Cardiac septum (tissue), 1 donor: ENCODE measurements at regions not wholly inside any gene's neighbourhood (a gene's known extent, or its start where the extent isn't known, plus 50 kb on each side); places are given as distances from the start of the nearest gene placed in this dataset.

Experiments
- DNase-seq: peaks from one replicate; pipeline ENCODE4 v3.0.0-alpha.2; 2020; ENCODE audit warnings: low spot score
- intact Hi-C: fragments of 100-400 bp; cut with DNase I; formaldehyde crosslinking; loops from one replicate; pipeline ENCODE4 v1.14.0; 2022
- donor health status: DM: no; HTN: no; CAD: no.

GRCh38 chr1:200323856-200324400 is 85.9 kb downstream of the ZNF281 start:
- intact Hi-C loops: no loop called here

GRCh38 chr1:200319148-200319547 is 90.7 kb downstream of the ZNF281 start:
- DNase-seq: no peak
- intact Hi-C loops: no loop called here

More at GRCh38 chr1:200323856-200324400, 85.9 kb downstream of the ZNF281 start:
- no peak for DNase-seq

DNA sequence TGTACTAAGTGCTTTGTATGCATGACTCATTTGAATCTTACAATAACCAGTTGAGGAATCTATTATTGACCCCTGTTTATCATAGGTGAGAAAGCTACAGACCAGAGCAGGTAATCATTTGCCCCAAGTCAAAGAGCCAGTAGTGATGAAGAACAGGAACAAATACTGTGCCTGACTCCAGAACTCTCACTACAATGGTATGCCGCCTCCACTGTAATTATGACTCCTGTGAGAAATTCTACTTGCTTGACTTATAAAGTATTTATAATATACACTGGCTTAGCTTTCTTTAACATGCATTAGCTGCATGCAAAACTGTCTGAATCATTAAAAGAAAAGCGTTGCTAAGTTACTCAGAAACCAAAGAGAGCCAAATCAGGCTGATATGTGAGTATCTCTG is 92.6 kb downstream of the ZNF281 start:
- no peak for DNase-seq
- intact Hi-C loops: no loop called here

GRCh38 chr1:200316148-200316803 is 93.6 kb downstream of the ZNF281 start:
- intact Hi-C loops: no loop called here

DNA sequence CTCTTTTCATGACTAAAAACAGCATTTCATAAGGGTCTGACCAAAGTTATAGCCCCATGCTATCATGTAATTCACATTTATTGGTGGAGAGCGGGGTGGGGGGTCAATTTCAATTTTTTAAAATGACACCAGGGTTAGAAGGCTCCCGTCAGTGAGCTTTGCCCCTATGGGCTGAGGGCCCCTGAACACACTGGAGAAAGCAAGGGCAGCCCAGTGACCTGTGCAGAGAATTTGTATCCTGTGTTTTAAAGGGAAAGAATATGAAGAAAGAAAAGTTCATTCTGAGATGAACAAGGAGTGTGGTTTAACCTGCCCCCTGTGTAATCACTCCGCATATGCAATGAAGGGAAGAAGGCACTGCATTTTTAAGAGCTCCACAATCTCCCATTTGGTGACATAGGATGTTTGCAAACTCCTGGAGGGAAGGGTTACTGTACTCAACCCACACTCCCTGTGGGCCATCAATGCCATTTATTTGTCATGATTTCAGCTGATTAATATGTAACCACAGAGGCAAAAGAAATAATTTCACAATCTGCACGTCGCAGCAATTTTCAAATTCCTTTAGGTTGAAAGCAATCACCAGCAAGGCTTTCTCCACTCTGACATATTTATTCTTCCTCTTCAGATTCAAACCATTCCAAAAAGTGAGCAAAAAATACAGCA is 95.6 kb downstream of the ZNF281 start:
- DNase-seq: no peak
- intact Hi-C loops: no loop called here

More at GRCh38 chr1:200316148-200316803, 93.6 kb downstream of the ZNF281 start:
- DNase-seq: no peak

GRCh38 chr1:200311256-200311655 is 98.6 kb downstream of the ZNF281 start:
- intact Hi-C loops: no loop called here
- no peak for DNase-seq

DNA sequence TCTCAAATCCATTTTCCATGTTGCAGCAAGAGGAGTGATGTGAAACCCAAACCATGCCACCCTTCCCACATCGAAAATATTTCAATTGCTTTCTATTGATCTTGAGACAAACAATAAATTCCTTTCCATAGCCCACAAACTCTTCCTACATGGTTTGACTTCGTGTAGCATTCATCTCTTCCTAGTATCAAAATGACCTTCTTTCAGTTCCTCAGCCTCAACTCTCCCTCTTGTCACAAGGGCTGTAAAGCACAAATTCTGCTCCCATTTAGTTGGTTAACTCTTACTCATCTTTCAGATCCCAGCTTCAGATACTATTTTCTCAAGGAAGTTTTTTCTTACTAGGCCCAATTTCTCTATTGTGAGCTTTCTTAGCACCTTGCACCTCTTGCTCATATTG is 99.0 kb downstream of the ZNF281 start:
- DNase-seq: no peak
- intact Hi-C loops: no loop called here

DNA sequence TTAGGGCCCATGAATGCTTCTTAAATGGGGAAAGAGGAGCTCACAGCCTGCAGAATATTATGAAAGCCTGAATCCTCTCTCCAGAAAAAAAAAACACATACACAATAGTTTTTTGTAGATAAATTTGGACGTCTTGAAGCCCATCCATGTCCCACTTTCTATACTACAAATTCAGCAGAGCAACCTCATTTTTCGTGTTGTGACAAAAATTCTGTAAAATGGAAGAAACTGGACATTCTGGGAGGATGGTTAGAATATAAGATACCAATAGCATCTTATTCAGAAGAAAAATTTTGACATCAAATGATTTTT is 102.1 kb downstream of the ZNF281 start:
- intact Hi-C loops: loop anchor here (2.0 to 5.0 kb wide), 3 partner anchors 101 to 625 kb away; no protein-coding TSS in a partner anchor
- DNase-seq: no peak

- intact Hi-C loops: loop anchor here (2.0 to 5.0 kb wide), 3 partner anchors 102 to 624 kb away; no protein-coding TSS in a partner anchor
- no peak for DNase-seq
Measured at GRCh38 chr1:200306944-200307754, 102.7 kb downstream of the ZNF281 start.

GRCh38 chr1:200305806-200306205 is 104.0 kb downstream of the ZNF281 start:
- DNase-seq: no peak
- intact Hi-C loops: loop anchor here (2.0 to 5.0 kb wide), 3 partner anchors 103 to 623 kb away; no protein-coding TSS in a partner anchor

DNA sequence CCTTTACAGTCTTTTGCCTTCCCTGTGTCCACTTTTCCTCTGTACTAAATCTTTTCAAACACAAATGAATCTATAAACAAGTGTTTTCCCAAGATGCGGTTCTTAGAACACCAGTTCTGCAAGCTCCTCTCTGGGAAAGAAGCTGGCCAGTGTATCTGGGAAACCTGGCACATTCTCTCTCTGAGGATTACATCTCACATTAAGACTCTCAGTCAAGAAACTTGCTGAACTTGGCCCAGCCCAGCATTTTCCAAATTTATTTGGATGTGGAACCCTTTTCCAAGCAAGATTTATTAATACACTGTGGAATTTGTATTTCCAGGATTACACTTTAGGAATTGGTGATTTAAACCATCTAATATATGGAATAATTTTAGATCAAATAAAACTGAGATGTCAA is 105.7 kb downstream of the ZNF281 start:
- intact Hi-C loops: loop anchor here (5.0 kb wide), 1 partner anchor 183 kb away; no protein-coding TSS in a partner anchor
- DNase-seq: no peak

GRCh38 chr1:200302921-200303290 is 106.9 kb downstream of the ZNF281 start:
- no peak for DNase-seq
- intact Hi-C loops: loop anchor here (5.0 kb wide), 1 partner anchor 184 kb away; no protein-coding TSS in a partner anchor

DNA sequence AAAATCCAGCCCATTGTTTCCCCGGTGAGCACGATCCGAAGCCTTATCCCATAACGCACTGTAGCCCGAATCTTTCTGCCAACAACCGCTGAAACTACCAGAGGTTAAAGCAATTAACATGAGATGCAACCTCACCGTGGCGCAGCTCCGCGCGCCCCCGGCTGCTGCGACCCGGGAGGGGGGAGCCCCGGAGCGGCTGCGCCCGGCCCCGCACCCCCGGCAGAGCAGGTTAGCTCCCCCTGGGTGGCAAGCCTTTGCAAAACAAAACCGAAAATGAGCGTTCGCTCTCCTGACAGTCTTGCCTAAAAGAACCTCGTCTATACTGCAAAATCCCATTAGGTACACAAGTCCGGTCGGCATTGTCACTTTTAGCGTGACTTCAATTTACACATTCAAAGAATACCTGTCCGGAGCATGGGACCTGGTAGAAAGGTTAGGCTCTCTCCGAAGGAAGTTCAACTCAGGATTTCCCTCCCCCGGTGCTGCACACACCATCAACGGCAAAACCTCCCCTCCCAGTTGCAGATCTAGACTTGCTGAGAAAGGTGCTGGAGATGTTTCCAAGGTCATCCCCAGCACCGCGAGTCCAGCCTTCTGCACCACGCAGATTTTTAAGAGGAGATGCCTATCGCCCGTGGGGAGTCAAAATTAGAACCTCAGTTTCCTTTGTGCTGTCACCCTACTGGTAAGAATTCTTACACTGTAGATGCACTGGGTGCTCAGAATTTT is 107.5 kb downstream of the ZNF281 start:
- DNase-seq: peak; percentile 79
- intact Hi-C loops: loop anchor here (5.0 kb wide), 1 partner anchor 185 kb away; no protein-coding TSS in a partner anchor

DNA sequence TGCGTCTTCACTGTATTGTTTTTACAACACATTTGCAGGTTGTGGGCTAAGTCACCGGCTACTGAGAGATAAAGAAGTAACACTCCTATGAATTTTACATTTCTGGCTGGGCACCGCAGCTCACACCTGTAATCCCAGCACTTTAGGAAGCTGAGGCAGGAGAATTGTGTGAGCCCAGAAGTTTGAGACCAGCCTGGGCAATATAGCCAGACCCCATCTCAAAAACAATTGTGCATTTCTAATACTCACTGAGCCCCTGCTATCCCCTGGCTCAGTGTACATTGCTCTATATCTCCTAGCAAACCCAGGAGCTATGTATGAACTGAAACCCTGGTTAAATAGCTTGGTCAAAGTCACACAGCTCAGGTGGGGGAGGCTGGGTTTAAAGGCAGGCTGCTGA is 108.7 kb downstream of the ZNF281 start:
- DNase-seq: no peak
- intact Hi-C loops: loop anchor here (5.0 kb wide), 1 partner anchor 186 kb away; no protein-coding TSS in a partner anchor

DNA sequence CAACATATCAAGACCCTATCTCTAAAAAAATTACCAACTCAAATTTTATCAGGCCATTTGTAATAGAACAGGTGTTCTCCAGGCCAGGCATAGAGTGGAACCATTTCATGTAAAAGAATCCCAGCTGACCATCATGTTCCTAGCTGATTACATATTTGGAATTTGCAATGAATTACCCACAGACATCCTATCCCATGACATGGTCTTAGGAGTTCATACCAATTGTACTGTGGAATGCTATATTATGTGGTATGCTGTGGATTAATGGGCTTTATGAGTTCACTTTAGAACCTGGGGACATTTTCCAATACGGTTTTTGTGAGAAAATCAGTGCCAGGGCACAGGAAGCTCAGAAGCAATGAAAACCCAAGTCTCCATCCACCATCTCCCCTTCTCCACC is 110.3 kb downstream of the ZNF281 start:
- intact Hi-C loops: no loop called here
- no peak for DNase-seq

DNA sequence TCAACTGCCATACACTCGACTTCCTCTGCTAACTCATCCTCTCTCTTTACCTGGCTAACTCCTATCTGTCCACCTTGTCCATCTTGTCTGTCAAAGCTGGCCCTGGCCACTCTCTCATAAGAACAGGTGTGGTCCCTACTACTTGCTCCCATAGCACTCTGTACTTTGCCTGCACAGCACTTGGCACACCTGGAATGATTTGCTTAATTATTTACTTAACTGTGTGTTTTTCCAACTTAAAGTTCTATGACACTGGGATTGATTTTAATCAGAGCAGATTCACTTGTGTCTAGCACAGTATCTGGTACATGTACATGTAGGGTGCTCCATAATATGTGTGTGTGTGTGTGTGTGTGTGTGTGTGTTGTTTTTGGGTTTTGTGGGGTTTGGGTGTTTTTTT is 111.6 kb downstream of the ZNF281 start:
- intact Hi-C loops: no loop called here
- no peak for DNase-seq

- intact Hi-C loops: no loop called here
- DNase-seq: no peak
Measured at GRCh38 chr1:200296091-200296661, 113.7 kb downstream of the ZNF281 start.

- no peak for DNase-seq
- intact Hi-C loops: no loop called here
Measured at GRCh38 chr1:200294241-200294640, 115.6 kb downstream of the ZNF281 start.

DNA sequence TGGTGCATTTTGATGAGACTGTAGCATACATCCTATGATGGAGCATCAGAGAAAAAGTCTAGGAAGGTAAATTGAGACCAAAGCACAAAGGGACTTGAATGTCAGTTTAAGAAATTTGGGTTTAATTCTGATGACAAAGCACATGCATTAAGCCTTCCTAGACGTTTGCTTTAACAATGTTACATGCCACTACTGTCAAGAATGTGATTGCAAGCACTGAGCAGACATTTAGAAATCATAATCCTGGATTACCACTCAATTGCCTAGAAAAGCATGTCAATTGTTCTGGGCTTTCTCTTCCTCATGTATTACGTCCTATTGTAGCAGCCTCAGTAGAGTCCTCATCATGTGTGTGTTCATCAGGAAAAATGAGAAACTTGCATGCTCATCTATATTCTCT is 117.1 kb downstream of the ZNF281 start:
- intact Hi-C loops: no loop called here
- no peak for DNase-seq
